Erythroblast (primary cell): ENCODE measurements at regions not wholly inside any gene's neighbourhood (a gene's known extent, or its start where the extent isn't known, plus 50 kb on each side); places are given as distances from the start of the nearest gene placed in this dataset.

Experiments used
- DNase-seq, 2 experiments: peaks; one replicate each; lab custom pipeline; 2025; lab: John Stamatoyannopoulos, UW
- GATA1 ChIP-seq: IDR thresholded peaks from 2 replicates; pipeline ENCODE4 v1.6.1; 2011; ENCODE audit warnings: low read depth, mild to moderate bottlenecking, control low read depth, low read length, moderate library complexity
- POLR2A ChIP-seq: IDR thresholded peaks from 2 replicates; pipeline ENCODE4 v1.6.1; 2011; ENCODE audit warnings: mild to moderate bottlenecking, low read length

- DNase-seq: no peak
- TF ChIP-seq GATA1 (no peak), POLR2A (no peak)
Observed at GRCh38 chr6:167441715-167442206, 116.9 kb downstream of the TTLL2 start.

- TF ChIP-seq POLR2A (no peak), GATA1 (no peak)
- DNase-seq: no peak
Observed at GRCh38 chr6:167442245-167442644, 117.4 kb downstream of the TTLL2 start.

- DNase-seq: no peak
- TF ChIP-seq POLR2A (no peak), GATA1 (no peak)
Observed at GRCh38 chr6:167442796-167443680, 118.2 kb downstream of the TTLL2 start.

- TF ChIP-seq POLR2A: no peak
- TF ChIP-seq GATA1: no peak
- DNase-seq: no peak
Observed at GRCh38 chr6:167444602-167445346, 119.9 kb downstream of the TTLL2 start.

GRCh38 chr6:167445568-167445967, 120.7 kb downstream of the TTLL2 start:
- no peak for TF ChIP-seq POLR2A
- TF ChIP-seq GATA1: no peak
- DNase-seq: no peak

DNA sequence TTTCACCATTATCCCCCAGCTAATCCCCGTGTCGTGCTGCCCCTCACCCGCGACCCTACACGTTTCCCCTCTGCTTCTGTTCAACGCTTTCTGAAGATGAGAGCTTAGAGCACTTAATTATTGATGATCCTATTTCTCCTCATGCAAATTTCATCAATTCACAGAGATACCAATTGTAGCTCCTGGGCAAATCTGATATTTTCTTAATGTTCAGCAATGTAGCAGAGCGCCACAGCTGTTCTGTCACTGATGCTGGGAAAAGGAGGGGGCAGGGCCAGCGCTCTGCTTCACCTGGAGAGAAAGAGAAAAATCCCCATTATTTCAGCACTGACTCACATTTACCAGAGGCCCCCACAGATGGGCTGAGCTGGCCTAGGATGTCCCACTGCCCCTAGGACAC, 121.2 kb downstream of the TTLL2 start:
- TF ChIP-seq GATA1: no peak
- TF ChIP-seq POLR2A: no peak
- DNase-seq: no peak

DNA sequence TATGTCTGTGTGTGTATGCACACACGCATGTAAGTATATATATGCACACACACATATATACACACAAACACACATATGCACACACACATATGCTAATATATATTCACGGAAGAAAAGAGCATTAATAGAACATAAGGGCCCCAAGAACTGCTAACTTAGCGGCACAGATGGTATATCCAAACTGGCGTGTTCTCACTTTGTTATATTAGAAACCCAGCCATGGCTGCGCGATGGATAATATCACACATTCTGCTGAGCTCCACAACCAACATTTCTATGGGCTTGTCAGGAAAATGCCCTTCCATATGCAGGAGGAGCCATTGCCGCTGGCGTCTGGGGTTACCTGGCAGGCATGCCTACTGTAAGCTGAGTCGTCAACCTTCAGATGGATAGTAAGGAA, 122.1 kb downstream of the TTLL2 start:
- no peak for DNase-seq
- TF ChIP-seq POLR2A (no peak), GATA1 (no peak)

GRCh38 chr6:167448378-167448777, 123.5 kb downstream of the TTLL2 start:
- no peak for TF ChIP-seq POLR2A
- no peak for TF ChIP-seq GATA1
- no peak for DNase-seq

DNA sequence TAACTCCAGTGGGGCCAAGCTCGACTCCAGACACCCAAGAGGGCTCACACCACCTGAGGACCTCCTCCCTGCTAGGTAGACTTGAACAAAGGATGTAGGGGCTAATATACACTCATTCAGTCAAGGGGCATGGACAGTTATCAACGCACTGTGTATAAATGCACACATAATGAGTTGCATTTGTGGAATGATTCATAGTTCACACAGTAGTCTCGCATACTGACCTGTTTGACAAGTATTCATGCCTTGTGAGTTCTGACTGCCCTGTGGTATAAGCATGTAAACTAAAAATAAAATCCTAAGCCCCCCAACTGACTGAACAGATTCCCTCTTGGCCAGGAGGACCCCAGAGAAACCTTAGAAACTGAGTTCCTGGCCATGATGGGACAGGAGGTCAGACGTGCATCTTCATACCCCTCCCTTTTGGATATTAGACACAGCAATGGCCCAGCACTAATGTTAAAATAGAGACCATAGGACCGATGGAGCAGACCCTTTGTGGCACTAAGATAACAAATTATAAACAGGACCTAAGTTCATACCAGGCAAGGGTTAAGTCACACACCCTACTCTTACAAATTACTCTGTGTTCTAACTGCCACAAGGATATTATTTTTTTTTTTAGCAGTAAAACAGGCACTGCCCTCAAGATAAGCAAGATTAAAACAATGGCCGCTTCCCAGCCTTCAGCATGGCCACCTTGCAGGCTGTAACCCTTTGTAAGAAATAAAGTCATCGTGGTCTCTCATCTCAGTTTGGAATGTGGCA, 124.4 kb downstream of the TTLL2 start:
- no peak for TF ChIP-seq GATA1
- no peak for TF ChIP-seq POLR2A
- no peak for DNase-seq

GRCh38 chr6:167450626-167451025, 125.7 kb downstream of the TTLL2 start:
- no peak for TF ChIP-seq POLR2A
- TF ChIP-seq GATA1: no peak
- DNase-seq: no peak

GRCh38 chr6:167452338-167453081, 127.6 kb downstream of the TTLL2 start:
- DNase-seq: no peak
- TF ChIP-seq POLR2A (no peak), GATA1 (no peak)

DNA sequence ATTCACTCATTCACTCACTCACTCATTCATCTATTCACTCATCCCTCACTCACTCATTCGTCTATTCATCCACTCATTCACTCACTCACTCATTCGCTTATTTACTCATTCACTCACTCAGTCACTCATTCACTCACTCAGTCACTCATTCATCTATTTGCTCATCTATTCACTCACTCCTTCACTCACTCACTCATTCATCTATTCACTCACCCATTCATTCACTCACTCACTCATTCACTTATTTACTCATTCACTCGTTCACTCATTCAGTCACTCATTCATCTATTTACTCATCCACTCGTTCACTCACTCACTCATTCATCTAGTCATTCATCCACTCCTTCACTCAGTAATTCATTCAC, 128.2 kb downstream of the TTLL2 start:
- no peak for DNase-seq
- TF ChIP-seq POLR2A (no peak), GATA1 (no peak)

DNA sequence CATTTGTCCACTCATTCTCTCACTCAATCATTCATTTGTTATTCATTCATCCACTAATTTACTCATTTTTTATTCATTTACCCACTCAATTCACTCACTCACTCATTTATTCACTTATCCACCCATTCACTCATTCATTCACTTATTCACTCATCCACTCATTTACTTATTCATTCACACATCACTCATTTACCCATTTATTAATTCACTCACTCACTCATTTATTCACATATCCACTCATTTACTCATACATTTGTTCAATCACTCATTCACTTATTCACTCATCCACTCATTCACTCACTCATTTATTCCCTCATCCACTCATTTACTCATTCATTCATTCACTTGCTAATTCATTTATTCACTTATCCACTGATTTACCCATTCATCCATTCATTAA, 129.1 kb downstream of the TTLL2 start:
- DNase-seq: no peak
- no peak for TF ChIP-seq GATA1
- TF ChIP-seq POLR2A: no peak

DNA sequence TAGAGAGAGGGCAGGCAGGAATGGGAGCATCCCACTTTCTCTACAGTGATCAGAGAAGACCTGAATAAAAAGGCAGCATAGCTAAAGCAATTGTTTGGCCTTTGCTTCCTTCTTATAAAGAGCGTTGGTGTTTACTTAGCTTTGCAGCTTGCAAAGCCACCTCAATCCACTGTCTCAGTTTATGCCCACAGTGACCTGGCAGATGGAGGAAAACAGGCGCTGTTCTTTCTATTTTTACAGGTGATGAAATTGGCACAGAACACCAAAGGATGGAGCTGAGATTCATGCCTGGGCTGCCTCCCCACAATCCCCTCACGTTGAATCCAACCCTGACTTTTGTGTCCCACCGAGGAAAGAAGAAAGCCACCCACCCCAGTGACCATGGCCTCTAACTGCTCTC, 130.5 kb downstream of the TTLL2 start:
- TF ChIP-seq POLR2A (no peak), GATA1 (no peak)

More for the DNA sequence above, 130.5 kb downstream of the TTLL2 start:
- DNase-seq: no peak
